ENCODE measurements at regions not wholly inside any gene's neighbourhood (a gene's known extent, or its start where the extent isn't known, plus 50 kb on each side); places are given as distances from the start of the nearest gene placed in this dataset.

DNA sequence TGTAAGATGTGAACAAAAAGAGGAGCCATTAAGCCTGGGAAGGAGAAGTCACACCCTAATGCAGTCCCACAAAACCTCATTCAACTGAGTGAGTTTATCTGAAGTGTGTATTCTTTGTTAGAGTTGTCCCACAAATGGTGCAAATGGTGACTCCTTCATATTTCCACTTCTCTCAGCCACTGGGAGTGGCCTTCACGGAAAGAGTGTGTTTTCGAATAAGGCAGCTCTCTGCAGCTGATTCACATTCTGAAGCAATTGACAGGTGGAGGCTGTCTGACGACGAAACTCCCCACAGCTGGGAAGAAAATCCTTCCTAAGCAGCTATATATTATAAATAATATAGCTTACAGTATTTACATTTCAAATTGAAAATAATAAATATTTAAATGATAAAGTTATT lies 318.8 kb upstream of the TMEFF2 start:
- TF ChIP-seq, protein P1, sequence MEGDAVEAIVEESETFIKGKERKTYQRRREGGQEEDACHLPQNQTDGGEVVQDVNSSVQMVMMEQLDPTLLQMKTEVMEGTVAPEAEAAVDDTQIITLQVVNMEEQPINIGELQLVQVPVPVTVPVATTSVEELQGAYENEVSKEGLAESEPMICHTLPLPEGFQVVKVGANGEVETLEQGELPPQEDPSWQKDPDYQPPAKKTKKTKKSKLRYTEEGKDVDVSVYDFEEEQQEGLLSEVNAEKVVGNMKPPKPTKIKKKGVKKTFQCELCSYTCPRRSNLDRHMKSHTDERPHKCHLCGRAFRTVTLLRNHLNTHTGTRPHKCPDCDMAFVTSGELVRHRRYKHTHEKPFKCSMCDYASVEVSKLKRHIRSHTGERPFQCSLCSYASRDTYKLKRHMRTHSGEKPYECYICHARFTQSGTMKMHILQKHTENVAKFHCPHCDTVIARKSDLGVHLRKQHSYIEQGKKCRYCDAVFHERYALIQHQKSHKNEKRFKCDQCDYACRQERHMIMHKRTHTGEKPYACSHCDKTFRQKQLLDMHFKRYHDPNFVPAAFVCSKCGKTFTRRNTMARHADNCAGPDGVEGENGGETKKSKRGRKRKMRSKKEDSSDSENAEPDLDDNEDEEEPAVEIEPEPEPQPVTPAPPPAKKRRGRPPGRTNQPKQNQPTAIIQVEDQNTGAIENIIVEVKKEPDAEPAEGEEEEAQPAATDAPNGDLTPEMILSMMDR (IDR thresholded peaks at IDR 0.05): no peak
- no peak for TF ChIP-seq EZH2 (IDR thresholded peaks at IDR 0.05; ENCODE audit: borderline replicate concordance, insufficient read depth, low read depth, low read length, poor library complexity, severe bottlenecking)

All from B cell (primary cell).